ENCODE measurements at regions not wholly inside any gene's neighbourhood (a gene's known extent, or its start where the extent isn't known, plus 50 kb on each side); places are given as distances from the start of the nearest gene placed in this dataset.

- WGBS, 2 experiments (ENCODE audit: extremely low coverage in 2 of 2, insufficient read length in 1 of 2): no CpG with 5 or more reads among the region's 2 CpGs
- no peaks in the 10 kb centered on the region for H3K79me1 ChIP-seq (ENCODE audit: low read depth in 1 of 2, low read length in 2 of 2)
- no peaks in the 10 kb centered on the region for H3K4me1 ChIP-seq (ENCODE audit: control insufficient read depth, insufficient read depth, low read length)
- no peaks in the 10 kb centered on the region for H3K27me3 ChIP-seq (ENCODE audit: control insufficient read depth, insufficient read depth, low read length)
- no peak overlapping the region for H3K56ac ChIP-seq (ENCODE audit: extremely low read depth, insufficient read depth, low read length)
- H2BK20ac ChIP-seq (ENCODE audit: low read depth, low read length): no peak overlapping the region
- H3K4ac ChIP-seq (ENCODE audit: low read depth, low read length): no peak overlapping the region
- H2AK5ac ChIP-seq (ENCODE audit: low read depth, low read length): no peak overlapping the region
- no peak overlapping the region for H3K4me3 ChIP-seq (ENCODE audit: insufficient read depth, low read depth, low read length)
- no peak overlapping the region for H3K9ac ChIP-seq (ENCODE audit: low read depth, low read length)
- H3K9me1 ChIP-seq (ENCODE audit: insufficient read depth, low read length): no peaks in the 10 kb centered on the region
- H3K18ac ChIP-seq (ENCODE audit: low read depth, low read length): no peak overlapping the region
- no peaks in the 10 kb centered on the region for H3K36me3 ChIP-seq (ENCODE audit: control insufficient read depth, insufficient read depth, low read length)
- no peak overlapping the region for H3K27ac ChIP-seq (ENCODE audit: insufficient read depth, low read length)
- no peak overlapping the region for H2BK120ac ChIP-seq (ENCODE audit: low read depth, low read length)
- no peak overlapping the region for H3K23ac ChIP-seq (ENCODE audit: low read depth, low read length)
- DNase-seq (no peak), ATAC-seq (ENCODE audit: low read depth) (no peak)
- H2AFZ ChIP-seq (replicated peaks; ENCODE audit: low read length, poor library complexity): no peak overlapping the region
- H3K9me3 ChIP-seq (ENCODE audit: control insufficient read depth, insufficient read depth, low read length): no peaks in the 10 kb centered on the region
- H3K14ac ChIP-seq (replicated peaks; ENCODE audit: low read depth, low read length): no peak overlapping the region
- H2AK9ac ChIP-seq (replicated peaks; ENCODE audit: low read depth, low read length, poor library complexity): no peak overlapping the region
- dilution Hi-C loops (cut with HindIII; ENCODE audit: low sequenced_read_pairs, unreplicated experiment): no loop called here
- H2BK5ac ChIP-seq (ENCODE audit: low read depth, low read length, poor library complexity, severe bottlenecking): no peak overlapping the region
- no peak overlapping the region for H3K4me2 ChIP-seq (ENCODE audit: low read depth, low read length)
- in situ Hi-C loops (cut with MboI; ENCODE audit: low sequenced_read_pairs): no loop called here
- no peak overlapping the region for H4K8ac ChIP-seq (ENCODE audit: low read depth in 2 of 2, low read length in 2 of 2)
- no peaks in the 10 kb centered on the region for H4K20me1 ChIP-seq (ENCODE audit: insufficient read depth, low read length)
- TF ChIP-seq FOS (IDR thresholded peaks at IDR 0.05; ENCODE audit: low read depth, low read length) (no peak), MAFK (IDR thresholded peaks at IDR 0.05; ENCODE audit: low read depth, low read length) (no peak), CEBPB (IDR thresholded peaks at IDR 0.05; ENCODE audit: low read depth, low read length) (no peak), RAD21 (IDR thresholded peaks at IDR 0.05; ENCODE audit: low read length) (no peak), POLR2A (IDR thresholded peaks at IDR 0.05; ENCODE audit: low read depth, low read length) (no peak), CTCF (conservative IDR thresholded peaks at IDR 0.05; ENCODE audit: low read depth, low read length) (no peak), USF2 (IDR thresholded peaks at IDR 0.05; ENCODE audit: low read depth, low read length) (no peak), MXI1 (IDR thresholded peaks at IDR 0.05; ENCODE audit: borderline replicate concordance, low read depth, low read length) (no peak), RFX5 (IDR thresholded peaks at IDR 0.05; ENCODE audit: low read depth, low read length) (no peak), NFE2L2 (IDR thresholded peaks at IDR 0.05; ENCODE audit: low read depth, low read length) (no peak), ELK1 (IDR thresholded peaks at IDR 0.05; ENCODE audit: borderline replicate concordance, low read depth, low read length) (no peak), BHLHE40 (IDR thresholded peaks at IDR 0.05; ENCODE audit: low read depth, low read length) (no peak), RCOR1 (IDR thresholded peaks at IDR 0.05; ENCODE audit: insufficient replicate concordance, low read length) (no peak), SMC3 (IDR thresholded peaks at IDR 0.05; ENCODE audit: low read depth, low read length) (no peak), CHD1 (IDR thresholded peaks at IDR 0.05; ENCODE audit: low read depth, low read length) (no peak)
- ChIA-PET CTCF (no interaction called here), POLR2A (ENCODE audit: unreplicated experiment) (no interaction called here)
- H2BK15ac ChIP-seq (ENCODE audit: low read depth, low read length): no peak overlapping the region
- H4K91ac ChIP-seq (ENCODE audit: insufficient read depth, low read depth, low read length): no peak overlapping the region
- H4K5ac ChIP-seq (ENCODE audit: low read depth, low read length): no peak overlapping the region
- BruUV-seq (replicated peaks): no TSS peak
- intact Hi-C loops (cut with micrococcal nuclease): no loop called here
These were observed 548.1 kb upstream of the AGTR1 start for GRCh38 chr3:148149556-148149955.

Data from IMR-90 (cell line).